HCT116 (cell line): ENCODE measurements at regions not wholly inside any gene's neighbourhood (a gene's known extent, or its start where the extent isn't known, plus 50 kb on each side); places are given as distances from the start of the nearest gene placed in this dataset.

ENCODE experiments used
- ATF3 ChIP-seq: IDR thresholded peaks from 2 replicates; pipeline ENCODE4 v1.6.1; 2012
- CTCF ChIP-seq, 3 experiments: fragments of 200-600 bp in 1 of 3; sonication (generic) in 1 of 3; IDR thresholded peaks in 2 of 3; conservative IDR thresholded peaks in 1 of 3; 2 replicates each; pipeline ENCODE4 v1.5.1; 2012 to 2017; ENCODE audit warnings: low read depth in 2 of 3, low read length in 2 of 3, antibody characterized with exemption in 1 of 3, borderline replicate concordance in 1 of 3, control low read depth in 1 of 3, mild to moderate bottlenecking in 1 of 3, mixed read lengths in 1 of 3, mixed run types in 1 of 3, moderate library complexity in 1 of 3; ENCODE audit not compliant: insufficient read depth in 1 of 3
- EZH2 ChIP-seq: fragments of 200-600 bp; sonication (generic); IDR thresholded peaks from 2 replicates; pipeline ENCODE4 v1.6.1; 2017; ENCODE audit warnings: antibody characterized with exemption, mixed run types
- EZH2phosphoT487 ChIP-seq: fragments of 200-600 bp; IDR thresholded peaks from 2 replicates; pipeline ENCODE4 v1.6.1; 2018; ENCODE audit warnings: antibody characterized with exemption, borderline replicate concordance
- JUND ChIP-seq: IDR thresholded peaks from 2 replicates; pipeline ENCODE4 v1.6.1; 2012
- POLR2A ChIP-seq: IDR thresholded peaks from 2 replicates; pipeline ENCODE4 v1.7.0; 2011; ENCODE audit warnings: borderline replicate concordance; ENCODE audit not compliant: insufficient read depth, insufficient read length; ENCODE audit errors: extremely low read depth
- POLR2AphosphoS5 ChIP-seq: IDR thresholded peaks from 2 replicates; pipeline ENCODE4 v1.6.1; 2011; ENCODE audit warnings: mild to moderate bottlenecking, low read depth, low read length, moderate library complexity
- REST ChIP-seq: IDR thresholded peaks from 2 replicates; pipeline ENCODE4 v1.6.1; 2012; ENCODE audit warnings: low read depth
- SRF ChIP-seq: IDR thresholded peaks from 2 replicates; pipeline ENCODE4 v1.6.1; 2012; ENCODE audit warnings: low read depth
- YY1 ChIP-seq: IDR thresholded peaks from 2 replicates; pipeline ENCODE4 v1.6.1; 2011; ENCODE audit warnings: low read length, low read depth, moderate library complexity, mild to moderate bottlenecking; ENCODE audit not compliant: insufficient replicate concordance; ENCODE audit errors: extremely low read depth
- ZFX ChIP-seq: fragments of 450-650 bp; IDR thresholded peaks from 2 replicates; pipeline ENCODE4 v1.6.1; 2017

GRCh38 chr11:128304116-128304515 lies 283.2 kb downstream of the ETS1 start:
- TF ChIP-seq CTCF (IDR thresholded peaks at IDR 0.05 in 2 of 3, conservative IDR thresholded peaks at IDR 0.05 in 1 of 3; ENCODE audit: borderline replicate concordance in 1 of 3, insufficient read depth in 1 of 3, low read depth in 2 of 3, low read length in 2 of 3): no peak
- TF ChIP-seq POLR2AphosphoS5: no peak
- no peak for TF ChIP-seq ZFX
- TF ChIP-seq POLR2A: no peak
- no peak for TF ChIP-seq REST
- no peak for TF ChIP-seq EZH2
- no peak for TF ChIP-seq JUND
- TF ChIP-seq EZH2phosphoT487: no peak
- TF ChIP-seq ATF3: no peak
- TF ChIP-seq YY1: no peak
- no peak for TF ChIP-seq SRF
